Tibial nerve (tissue), 4 donors: ENCODE measurements at regions not wholly inside any gene's neighbourhood (a gene's known extent, or its start where the extent isn't known, plus 50 kb on each side); places are given as distances from the start of the nearest gene placed in this dataset.

Experiments
- DNase-seq, 2 donors: peaks; one replicate each; pipeline ENCODE4 v3.0.0-alpha.2; 2019; ENCODE audit warnings: low spot score in 2 of 2
- H3K27ac ChIP-seq, 4 donors: fragments of 200-600 bp; sonication (generic) in 3 of 4; one replicate each; pipeline ENCODE4 v1.5.1; 2017 to 2019; ENCODE audit warnings: mild to moderate bottlenecking in 1 of 4
- H3K27me3 ChIP-seq, 2 donors: fragments of 200-600 bp; sonication (generic) in 1 of 2; one replicate each; pipeline versions ENCODE4 v1.5.1 to v1.6.0; 2017 to 2019
- H3K36me3 ChIP-seq, 3 donors: fragments of 200-600 bp; sonication (generic); one replicate each; pipeline ENCODE4 v1.5.1; 2018 to 2019
- H3K4me1 ChIP-seq, 4 donors: fragments of 200-600 bp; sonication (generic) in 3 of 4; one replicate each; pipeline ENCODE4 v1.5.1; 2017 to 2019
- H3K4me3 ChIP-seq, 4 donors: fragments of 200-600 bp; sonication (generic) in 3 of 4; one replicate each; pipeline ENCODE4 v1.5.1; 2017 to 2019; ENCODE audit warnings: mild to moderate bottlenecking in 1 of 4, moderate library complexity in 1 of 4
- H3K9me3 ChIP-seq, 4 donors: fragments of 200-600 bp; sonication (generic) in 3 of 4; one replicate each; pipeline ENCODE4 v1.5.1; 2017 to 2019
- EP300 ChIP-seq, 2 donors: sonication (generic); formaldehyde crosslinking; IDR thresholded peaks; one replicate each; pipeline ENCODE4 v1.6.1; 2017; ENCODE audit warnings: antibody characterized with exemption in 2 of 2, mild to moderate bottlenecking in 1 of 2
- POLR2A ChIP-seq, 2 donors: fragments of 450-650 bp; IDR thresholded peaks; one replicate each; pipeline ENCODE4 v1.6.1; 2017; ENCODE audit warnings: antibody characterized with exemption in 2 of 2, mild to moderate bottlenecking in 2 of 2, moderate library complexity in 2 of 2
- WGBS, 2 donors: methylation state at CpG; one replicate each; pipeline ENCODE4 v1.1.5; 2018; 5-methylcytosine and 5-hydroxymethylcytosine counted together
- TF ChIP-seq, protein P1 (sequence below), 5 experiments: fragments of 200-600 bp in 3 of 5; fragments of 450-650 bp in 2 of 5; sonication (generic) in 3 of 5; IDR thresholded peaks; one replicate each; pipeline ENCODE4 v1.5.1; 2016 to 2019; ENCODE audit warnings: antibody characterized with exemption in 5 of 5, mild to moderate bottlenecking in 3 of 5, moderate library complexity in 2 of 5

DNA sequence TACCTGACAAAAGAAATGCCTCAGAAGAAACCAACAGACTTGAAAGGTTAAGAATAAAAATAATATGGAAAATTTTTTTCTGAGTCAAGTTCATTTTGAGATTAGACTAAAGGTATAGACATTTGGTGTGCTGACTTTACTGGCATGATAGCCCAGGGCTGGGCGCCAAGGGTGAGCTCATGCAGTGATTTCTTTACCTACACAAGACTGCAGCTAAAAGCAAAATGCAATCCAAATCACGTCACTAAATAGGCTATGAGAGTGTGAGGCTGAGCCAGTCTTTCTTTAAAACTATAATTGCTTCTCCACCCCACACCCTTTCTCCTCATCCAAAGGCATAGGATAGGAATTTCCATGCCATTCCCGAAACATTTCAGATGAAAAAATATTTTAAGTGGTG is 196.5 kb downstream of the FAM76B start:
- H3K36me3 ChIP-seq, result no peaks in the 10 kb centered on the region
- WGBS, 2 donors, result 56 to 57% methylated on average over 3 of the region's 3 CpGs
- no peaks in the 10 kb centered on the region for H3K9me3 ChIP-seq
- H3K4me1 ChIP-seq, result peaks cover 0 to 53% (median 26%) of the 10 kb centered on the region in 4 donors
- no peak overlapping the region for H3K4me3 ChIP-seq
- no peaks in the 10 kb centered on the region for H3K27me3 ChIP-seq
- TF ChIP-seq, protein P1, sequence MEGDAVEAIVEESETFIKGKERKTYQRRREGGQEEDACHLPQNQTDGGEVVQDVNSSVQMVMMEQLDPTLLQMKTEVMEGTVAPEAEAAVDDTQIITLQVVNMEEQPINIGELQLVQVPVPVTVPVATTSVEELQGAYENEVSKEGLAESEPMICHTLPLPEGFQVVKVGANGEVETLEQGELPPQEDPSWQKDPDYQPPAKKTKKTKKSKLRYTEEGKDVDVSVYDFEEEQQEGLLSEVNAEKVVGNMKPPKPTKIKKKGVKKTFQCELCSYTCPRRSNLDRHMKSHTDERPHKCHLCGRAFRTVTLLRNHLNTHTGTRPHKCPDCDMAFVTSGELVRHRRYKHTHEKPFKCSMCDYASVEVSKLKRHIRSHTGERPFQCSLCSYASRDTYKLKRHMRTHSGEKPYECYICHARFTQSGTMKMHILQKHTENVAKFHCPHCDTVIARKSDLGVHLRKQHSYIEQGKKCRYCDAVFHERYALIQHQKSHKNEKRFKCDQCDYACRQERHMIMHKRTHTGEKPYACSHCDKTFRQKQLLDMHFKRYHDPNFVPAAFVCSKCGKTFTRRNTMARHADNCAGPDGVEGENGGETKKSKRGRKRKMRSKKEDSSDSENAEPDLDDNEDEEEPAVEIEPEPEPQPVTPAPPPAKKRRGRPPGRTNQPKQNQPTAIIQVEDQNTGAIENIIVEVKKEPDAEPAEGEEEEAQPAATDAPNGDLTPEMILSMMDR (IDR thresholded peaks at IDR 0.05), result no peak
- TF ChIP-seq POLR2A (IDR thresholded peaks at IDR 0.05) (no peak), EP300 (IDR thresholded peaks at IDR 0.05) (no peak)
- DNase-seq, result no peak
- peak overlapping the region in 3 of 4 donors; percentile 5 to 90 (median 74) for H3K27ac ChIP-seq

DNA sequence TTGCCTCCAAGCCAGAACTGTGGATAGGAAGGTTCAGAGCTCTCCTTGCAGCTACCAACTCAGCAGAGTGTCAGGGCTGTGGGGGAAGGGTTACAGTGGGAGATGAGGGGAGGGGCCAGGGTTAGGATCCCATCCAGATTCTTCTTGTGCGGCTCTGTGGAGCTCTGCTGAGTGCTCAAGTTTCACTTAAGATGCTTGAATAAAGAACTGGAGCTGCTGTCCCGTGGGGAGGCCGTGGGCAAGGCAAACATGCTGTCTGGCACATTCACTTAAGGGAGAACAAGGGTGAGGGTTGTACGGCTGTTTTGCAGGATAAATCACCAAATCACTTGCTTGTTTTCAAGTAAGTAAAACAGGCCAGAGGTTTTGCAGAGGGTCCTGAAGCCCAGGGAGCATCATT is 197.1 kb downstream of the FAM76B start:
- Histone ChIP-seq H3K27ac (peak overlapping the region in 3 of 4 donors; percentile 5 to 90 (median 74)), H3K36me3 (no peaks in the 10 kb centered on the region), H3K4me3 (no peak overlapping the region), H3K9me3 (no peaks in the 10 kb centered on the region), H3K27me3 (no peaks in the 10 kb centered on the region), H3K4me1 (peaks cover 0 to 50% (median 26%) of the 10 kb centered on the region in 4 donors)
- DNase-seq, result peak in 1 of 2 donors; percentile 15
- TF ChIP-seq, protein P1 (IDR thresholded peaks at IDR 0.05), result no peak
- TF ChIP-seq EP300 (IDR thresholded peaks at IDR 0.05), result peak in 1 of 2 donors; percentile 51
- no peak for TF ChIP-seq POLR2A (IDR thresholded peaks at IDR 0.05)
- WGBS, 2 donors, result 23 to 26% methylated on average over 4 of the region's 4 CpGs

DNA sequence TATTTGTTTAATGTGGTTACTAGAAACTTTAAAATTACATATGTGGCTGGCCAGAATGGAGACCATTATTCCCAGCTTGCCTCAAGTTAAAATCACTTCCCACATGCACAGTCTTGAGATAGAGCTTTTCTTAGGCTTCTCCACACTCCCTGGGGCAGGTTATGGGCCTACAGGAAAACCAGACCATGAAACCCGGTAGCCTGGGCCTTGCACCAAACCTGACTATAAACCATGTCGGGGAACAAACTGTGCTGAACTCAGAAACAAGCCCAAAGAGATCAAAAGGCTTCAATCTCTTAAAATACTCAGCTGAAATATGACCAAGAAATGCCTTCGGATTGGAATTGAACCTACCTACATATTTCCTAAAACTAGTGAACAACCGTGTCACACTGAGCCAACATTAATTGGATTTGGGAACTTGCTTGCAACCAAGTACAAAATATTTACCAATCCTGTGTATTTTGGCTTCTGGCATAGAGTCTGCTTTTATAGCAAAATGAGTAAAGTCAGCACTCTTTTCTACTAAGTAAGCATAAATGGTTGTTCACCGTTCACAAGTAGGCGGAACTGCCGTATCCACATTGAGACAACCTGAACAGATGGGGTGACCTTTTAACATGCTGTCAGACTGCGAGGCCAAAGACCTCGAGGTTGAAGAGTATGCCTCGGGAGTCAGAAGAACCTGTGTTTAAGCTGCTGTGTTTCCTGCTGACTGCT is 199.5 kb downstream of the FAM76B start:
- Histone ChIP-seq H3K4me3 (no peak overlapping the region), H3K27ac (peak overlapping the region in 2 of 4 donors; percentile 74 to 90), H3K36me3 (no peaks in the 10 kb centered on the region), H3K27me3 (no peaks in the 10 kb centered on the region), H3K4me1 (peaks cover 0 to 53% (median 22%) of the 10 kb centered on the region in 4 donors), H3K9me3 (no peaks in the 10 kb centered on the region)
- TF ChIP-seq, protein P1 (IDR thresholded peaks at IDR 0.05), result no peak
- TF ChIP-seq EP300 (IDR thresholded peaks at IDR 0.05), result peak in 1 of 2 donors; percentile 43
- WGBS, 2 donors, result 38 to 46% methylated on average over 10 of the region's 10 CpGs
- no peak for DNase-seq

DNA sequence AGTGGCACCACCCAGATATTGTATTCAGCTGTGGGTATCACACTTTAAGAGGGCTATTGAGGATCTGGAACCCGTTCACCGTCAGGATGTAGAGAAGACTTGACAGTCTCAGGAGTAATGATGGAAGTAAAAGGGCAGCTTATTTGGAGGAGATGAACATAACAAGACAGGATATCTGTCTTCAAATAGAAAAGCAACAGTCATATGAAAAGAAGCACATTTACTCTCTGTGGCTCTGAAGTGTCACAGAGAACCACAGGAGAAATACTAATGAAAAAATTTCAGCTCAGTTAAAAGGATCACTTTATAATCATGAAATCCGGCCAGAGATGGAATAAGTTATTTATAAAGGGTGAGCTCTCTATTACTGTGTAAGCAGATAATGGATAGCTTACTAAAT is 200.8 kb downstream of the FAM76B start:
- DNase-seq, result no peak
- peaks cover 0 to 60% (median 22%) of the 10 kb centered on the region in 4 donors for H3K4me1 ChIP-seq
- no peak for TF ChIP-seq EP300 (IDR thresholded peaks at IDR 0.05)
- TF ChIP-seq, protein P1 (IDR thresholded peaks at IDR 0.05), result no peak
- TF ChIP-seq POLR2A (IDR thresholded peaks at IDR 0.05), result no peak
- no peaks in the 10 kb centered on the region for H3K36me3 ChIP-seq
- no peaks in the 10 kb centered on the region for H3K27me3 ChIP-seq
- no peak overlapping the region for H3K4me3 ChIP-seq
- H3K27ac ChIP-seq, result peak overlapping the region in 2 of 4 donors; percentile 71 to 78
- H3K9me3 ChIP-seq, result no peaks in the 10 kb centered on the region
- WGBS, 2 donors, result 65 to 73% methylated on average over 3 of the region's 3 CpGs

DNA sequence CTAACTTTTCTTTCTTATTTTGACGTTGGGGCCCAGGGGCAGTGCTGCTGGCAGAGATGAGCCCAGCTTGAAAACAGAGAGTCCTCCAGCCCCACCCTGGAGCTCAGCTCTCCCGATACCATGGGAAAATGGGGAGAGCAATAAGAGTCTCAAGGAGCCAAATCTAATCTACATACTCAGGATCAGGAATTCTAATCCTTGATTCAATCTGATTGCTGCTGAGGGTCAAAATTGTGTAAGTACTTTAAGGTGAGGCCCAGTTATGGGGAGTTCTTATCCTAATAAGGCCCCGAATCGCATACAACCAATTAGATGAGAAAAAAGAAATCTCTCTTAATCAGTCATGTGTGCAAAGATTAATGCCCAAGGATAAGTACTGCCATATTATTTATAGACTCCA is 202.9 kb downstream of the FAM76B start:
- Histone ChIP-seq H3K27me3 (no peaks in the 10 kb centered on the region), H3K9me3 (no peaks in the 10 kb centered on the region), H3K27ac (peak overlapping the region in 3 of 4 donors; percentile 35 to 78 (median 71)), H3K4me1 (peaks cover 0 to 42% (median 8%) of the 10 kb centered on the region in 4 donors), H3K4me3 (no peak overlapping the region), H3K36me3 (no peaks in the 10 kb centered on the region)
- no peak for DNase-seq
- WGBS, 2 donors, result 48 to 52% methylated on average over 4 of the region's 4 CpGs
- TF ChIP-seq EP300 (IDR thresholded peaks at IDR 0.05) (no peak), POLR2A (IDR thresholded peaks at IDR 0.05) (no peak)
- TF ChIP-seq, protein P1 (IDR thresholded peaks at IDR 0.05), result no peak
